HepG2 (cell line): ENCODE measurements at regions not wholly inside any gene's neighbourhood (a gene's known extent, or its start where the extent isn't known, plus 50 kb on each side); places are given as distances from the start of the nearest gene placed in this dataset.

Source experiments
- ATAC-seq: fragments of 200-7000 bp; cut with Tn5 transposase; 3 replicates; pipeline ENCODE4 v1.9.1; 2020; ENCODE audit warnings: mild to moderate bottlenecking, moderate library complexity
- BruUV-seq: library from RNA; stranded (reverse); fragments of 400-500 nt; replicated peaks from 2 replicates; lab custom pipeline; 2021; lab: Mats Ljungman, UMichigan
- CTCF ChIA-PET: fragments of 300-600 bp; formaldehyde crosslinking; extraction: SDS; loops from one replicate; lab custom pipeline; 2021; ENCODE audit warnings: low total read pairs, inconsistent platforms, low intra/inter-chr PET ratio; lab: Yijun Ruan, JAX
- POLR2A ChIA-PET: fragments of 350-600 bp; sonication (Branson Sonifier 250); formaldehyde crosslinking; loops from one replicate; lab custom pipeline; 2020; ENCODE audit warnings: antibody characterized with exemption, inconsistent platforms; lab: Yijun Ruan, JAX
- DNase-seq: peaks from one replicate; pipeline ENCODE4 v3.0.0-alpha.2; 2015; ENCODE audit warnings: low spot score
- FAIRE-seq: peaks from 3 replicates; lab custom pipeline; 2011; peaks lifted over from hg19 to GRCh38; lab: Jason Lieb, UNC
- H2AFZ ChIP-seq: one replicate; pipeline ENCODE4 v1.6.1; 2011; ENCODE audit warnings: low read length, inconsistent platforms
- H3K27ac ChIP-seq: fragments of 300-600 bp; 3 replicates; pipeline ENCODE4 v1.8.0; 2011; ENCODE audit warnings: mixed run types, mild to moderate bottlenecking, mixed read lengths, low read length, inconsistent platforms; ENCODE audit not compliant: insufficient read depth; ENCODE audit errors: extremely low read length
- H3K27me3 ChIP-seq, 2 experiments: fragments of 200-600 bp in 1 of 2; 2 replicates in 1 of 2; 3 replicates in 1 of 2; pipeline versions ENCODE4 v1.6.0 to v1.8.0; 2011; ENCODE audit warnings: low read length in 2 of 2, mild to moderate bottlenecking in 2 of 2, moderate library complexity in 2 of 2, inconsistent platforms in 1 of 2; ENCODE audit not compliant: insufficient read depth in 2 of 2, control insufficient read depth in 1 of 2
- H3K36me3 ChIP-seq, 2 experiments: fragments of 200-600 bp in 1 of 2; replicated peaks in 1 of 2; 2 replicates in 1 of 2; 3 replicates in 1 of 2; pipeline versions ENCODE4 v1.5.1 to v1.8.0; 2011; ENCODE audit warnings: low read length in 2 of 2, inconsistent platforms in 1 of 2; ENCODE audit not compliant: insufficient read depth in 2 of 2, control insufficient read depth in 1 of 2
- H3K4me1 ChIP-seq: 2 replicates; pipeline ENCODE4 v1.5.1; 2012; ENCODE audit warnings: low read length, inconsistent platforms; ENCODE audit not compliant: insufficient read depth
- H3K4me2 ChIP-seq: 2 replicates; pipeline ENCODE4 v1.6.0; 2011; ENCODE audit warnings: low read depth, low read length, inconsistent platforms
- H3K4me3 ChIP-seq, 3 experiments: fragments of 200-600 bp in 1 of 3; sonication (generic), shearing (Covaris generic) in 1 of 3; replicated peaks in 1 of 3; 2 replicates each; pipeline ENCODE4 v1.5.1; 2011 to 2016; ENCODE audit warnings: low read length in 3 of 3, inconsistent platforms in 2 of 3, low read depth in 2 of 3, mild to moderate bottlenecking in 2 of 3, control low read depth in 1 of 3, mixed read lengths in 1 of 3; ENCODE audit not compliant: insufficient read depth in 1 of 3
- H3K79me2 ChIP-seq: one replicate; pipeline ENCODE4 v1.6.1; 2011; ENCODE audit warnings: low read length, inconsistent platforms; ENCODE audit not compliant: insufficient read depth
- H3K9ac ChIP-seq: 2 replicates; pipeline ENCODE4 v1.6.0; 2011; ENCODE audit warnings: mild to moderate bottlenecking, low read depth, low read length, inconsistent platforms; ENCODE audit not compliant: insufficient read depth
- H3K9me3 ChIP-seq: 2 replicates; pipeline ENCODE4 v1.5.1; 2012; ENCODE audit warnings: mild to moderate bottlenecking, low read length
- H4K20me1 ChIP-seq: 2 replicates; pipeline ENCODE4 v1.6.0; 2011; ENCODE audit warnings: inconsistent platforms, mild to moderate bottlenecking, low read length, moderate library complexity; ENCODE audit not compliant: insufficient read depth
- AHR ChIP-seq: IDR thresholded peaks from 2 replicates; pipeline ENCODE4 v1.6.1; 2018; ENCODE audit warnings: missing genetic modification reagents, missing compliant biosample characterization
- BRD4 ChIP-seq: sonication (generic); formaldehyde crosslinking; IDR thresholded peaks from 2 replicates; pipeline ENCODE4 v1.4.0; 2020; ENCODE audit warnings: missing genetic modification reagents
- CC2D1A ChIP-seq: sonication (generic); formaldehyde crosslinking; IDR thresholded peaks from 2 replicates; pipeline ENCODE4 v1.8.1; 2023; ENCODE audit warnings: mild to moderate bottlenecking, missing genetic modification reagents
- CHD2 ChIP-seq: IDR thresholded peaks from 2 replicates; pipeline ENCODE4 v1.6.1; 2011; ENCODE audit warnings: low read depth, low read length, improper control_type of control experiment
- E2F5 ChIP-seq: sonication (generic); formaldehyde crosslinking; conservative IDR thresholded peaks from 2 replicates; pipeline ENCODE4 v1.4.0; 2020; ENCODE audit warnings: missing genetic modification reagents
- HNF4A ChIP-seq: sonication (generic); formaldehyde crosslinking; IDR thresholded peaks from 2 replicates; pipeline ENCODE4 v1.4.0; 2020; ENCODE audit warnings: missing genetic modification reagents
- NR0B2 ChIP-seq: sonication (generic); formaldehyde crosslinking; IDR thresholded peaks from 2 replicates; pipeline ENCODE4 v1.4.0; 2020; ENCODE audit warnings: mild to moderate bottlenecking, missing genetic modification reagents
- PCBP2 ChIP-seq: fragments of 200-400 bp; formaldehyde crosslinking; optimal IDR thresholded peaks from 2 replicates; pipeline ENCODE3; 2018; ENCODE audit warnings: low read length, low read depth; ENCODE audit not compliant: poor library complexity, severe bottlenecking
- PHB2 ChIP-seq: fragments of 450-650 bp; IDR thresholded peaks from 2 replicates; pipeline ENCODE4 v1.6.1; 2018; ENCODE audit not compliant: partially characterized antibody
- RBM22 ChIP-seq: fragments of 200-400 bp; formaldehyde crosslinking; optimal IDR thresholded peaks from 2 replicates; pipeline ENCODE3; 2017; ENCODE audit warnings: mild to moderate bottlenecking, low read length, moderate library complexity
- REXO4 ChIP-seq: sonication (generic); formaldehyde crosslinking; IDR thresholded peaks from 2 replicates; pipeline ENCODE4 v1.8.0; 2022; ENCODE audit warnings: missing genetic modification reagents, mild to moderate bottlenecking, borderline replicate concordance
- RFX1 ChIP-seq: fragments of 450-650 bp; IDR thresholded peaks from 2 replicates; pipeline ENCODE4 v1.6.1; 2017
- SMAD1 ChIP-seq: sonication (generic); formaldehyde crosslinking; IDR thresholded peaks from 2 replicates; pipeline ENCODE4 v1.4.0; 2020; ENCODE audit warnings: missing genetic modification reagents, low read depth, mild to moderate bottlenecking, borderline replicate concordance
- ZBTB1 ChIP-seq: sonication (generic); formaldehyde crosslinking; IDR thresholded peaks from 2 replicates; pipeline ENCODE4 v1.4.0; 2020; ENCODE audit warnings: missing genetic modification reagents, borderline replicate concordance
- ZBTB8A ChIP-seq: sonication (generic); formaldehyde crosslinking; IDR thresholded peaks from 2 replicates; pipeline ENCODE4 v1.4.0; 2020; ENCODE audit warnings: mild to moderate bottlenecking, low read depth, missing genetic modification reagents, borderline replicate concordance
- ZNF264 ChIP-seq: sonication (generic); formaldehyde crosslinking; IDR thresholded peaks from 2 replicates; pipeline ENCODE4 v1.4.0; 2020; ENCODE audit warnings: missing genetic modification reagents
- ZNF333 ChIP-seq: sonication (generic); formaldehyde crosslinking; IDR thresholded peaks from 2 replicates; pipeline ENCODE4 v1.4.0; 2020; ENCODE audit warnings: mild to moderate bottlenecking, missing genetic modification reagents, borderline replicate concordance
- ZNF503 ChIP-seq: sonication (generic); formaldehyde crosslinking; IDR thresholded peaks from 2 replicates; pipeline ENCODE4 v1.4.0; 2020; ENCODE audit warnings: missing genetic modification reagents
- ZNF605 ChIP-seq: sonication (generic); formaldehyde crosslinking; IDR thresholded peaks from 2 replicates; pipeline ENCODE4 v1.8.0; 2022; ENCODE audit warnings: mild to moderate bottlenecking, missing genetic modification reagents
- ZNF674 ChIP-seq: sonication (generic); formaldehyde crosslinking; IDR thresholded peaks from 2 replicates; pipeline ENCODE4 v1.5.0; 2020; ENCODE audit warnings: low read depth, mild to moderate bottlenecking, missing genetic modification reagents
- ZNF703 ChIP-seq: sonication (generic); formaldehyde crosslinking; IDR thresholded peaks from 2 replicates; pipeline ENCODE4 v1.5.1; 2020; ENCODE audit warnings: missing genetic modification reagents, mild to moderate bottlenecking, moderate library complexity, borderline replicate concordance
- WGBS: methylation state at CpG from one replicate; pipeline ENCODE4 v1.1.6; 2017; ENCODE audit warnings: low lambda C conversion rate; 5-methylcytosine and 5-hydroxymethylcytosine counted together
- in situ Hi-C: cut with HindIII; loops from 2 replicates; pipeline ENCODE4 v1.10.0; 2017; ENCODE audit warnings: low pct_unique_long_range_greater_than_20kb; ENCODE audit not compliant: extremely low pct_ligation_motif_present
- intact Hi-C: fragments of 100-400 bp; cut with micrococcal nuclease; formaldehyde crosslinking; loops from one replicate; pipeline ENCODE4 v1.10.0; 2022; ENCODE audit not compliant: unreplicated experiment
- TF ChIP-seq, protein P1 (sequence below), 2 experiments: fragments of 450-650 bp in 1 of 2; sonication (generic) in 1 of 2; formaldehyde crosslinking; IDR thresholded peaks; 2 replicates each; pipeline versions ENCODE4 v1.5.0 to v1.8.0; 2020 to 2022; ENCODE audit warnings: mild to moderate bottlenecking in 1 of 2, missing genetic modification reagents in 1 of 2

DNA sequence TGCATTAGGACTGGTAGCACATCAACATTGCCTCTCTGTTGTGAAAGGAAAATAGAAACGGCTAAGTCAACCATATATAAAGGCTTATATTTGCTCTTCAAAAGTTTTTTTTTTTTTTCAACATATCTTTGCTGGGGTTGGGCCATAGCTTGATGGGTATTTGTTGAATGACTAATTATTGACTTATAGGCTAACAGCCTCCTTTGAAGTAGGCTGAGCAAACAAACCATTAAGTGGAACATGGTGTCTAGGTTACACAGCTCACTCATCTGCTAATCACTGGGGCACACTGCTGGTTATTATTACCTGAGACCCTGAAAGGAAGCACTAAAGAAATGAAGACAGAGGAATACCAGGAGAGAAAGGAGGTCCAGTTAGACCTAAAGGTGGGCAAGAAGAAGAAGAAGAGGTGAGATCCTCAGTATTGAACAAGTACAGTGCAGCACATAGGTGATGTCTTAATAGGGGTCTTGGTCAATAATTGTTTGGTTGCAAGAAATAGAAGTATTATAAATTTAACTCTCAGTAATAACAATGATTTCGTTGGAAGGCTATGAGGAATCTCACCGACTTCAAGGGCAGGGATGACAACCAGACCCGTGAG is 139.4 kb downstream of the RPLP1 start:
- no peak overlapping the region for H3K4me3 ChIP-seq
- no peak overlapping the region for H3K27ac ChIP-seq
- in situ Hi-C loops: loop anchor here (25.0 kb wide), 1 partner anchor 545 kb away; no protein-coding TSS in a partner anchor
- H3K9me3 ChIP-seq: no peaks in the 10 kb centered on the region
- 0% methylated on average over 4 of the region's 4 CpGs for WGBS
- FAIRE-seq (peak; percentile 75), DNase-seq (peak; percentile 97), ATAC-seq (peak; percentile 64)
- no peak overlapping the region for H3K4me2 ChIP-seq
- CTCF ChIA-PET: interaction anchor here (0.6 to 0.7 kb wide), 2 partner anchors 13 to 130 kb away, joined by 3 read pairs; no protein-coding TSS in a partner anchor
- H3K27me3 ChIP-seq: peaks cover 21 to 79% of the 10 kb centered on the region in 2 experiments; a peak in 4 of 5 replicates
- H2AFZ ChIP-seq: no peak overlapping the region
- H4K20me1 ChIP-seq: peaks cover 92% of the 10 kb centered on the region
- peaks cover 36% of the 10 kb centered on the region for H3K4me1 ChIP-seq
- no peaks in the 10 kb centered on the region for H3K36me3 ChIP-seq
- intact Hi-C loops: loop anchor here (5.0 kb wide), 2 partner anchors 130 to 505 kb away; partner anchors contain the start of gene TLE3
- POLR2A ChIA-PET: interaction anchor here (0.7 to 1.7 kb wide), 3 partner anchors 11 to 130 kb away, joined by 3 to 6 read pairs (median 4); no protein-coding TSS in a partner anchor
- H3K79me2 ChIP-seq: no peaks in the 10 kb centered on the region
- H3K9ac ChIP-seq: no peak overlapping the region
- BruUV-seq: no TSS peak
- no peak for TF ChIP-seq ZBTB8A (CRISPR knock-in tag)
- TF ChIP-seq CC2D1A (CRISPR knock-in tag): no peak
- no peak for TF ChIP-seq RBM22
- TF ChIP-seq REXO4 (CRISPR knock-in tag): no peak
- no peak for TF ChIP-seq PCBP2
- TF ChIP-seq E2F5: no peak
- TF ChIP-seq PHB2: no peak
- no peak for TF ChIP-seq RFX1
- no peak for TF ChIP-seq ZNF674
- no peak for TF ChIP-seq AHR (CRISPR knock-in tag)
- no peak for TF ChIP-seq NR0B2 (CRISPR knock-in tag)
- TF ChIP-seq, protein P1, sequence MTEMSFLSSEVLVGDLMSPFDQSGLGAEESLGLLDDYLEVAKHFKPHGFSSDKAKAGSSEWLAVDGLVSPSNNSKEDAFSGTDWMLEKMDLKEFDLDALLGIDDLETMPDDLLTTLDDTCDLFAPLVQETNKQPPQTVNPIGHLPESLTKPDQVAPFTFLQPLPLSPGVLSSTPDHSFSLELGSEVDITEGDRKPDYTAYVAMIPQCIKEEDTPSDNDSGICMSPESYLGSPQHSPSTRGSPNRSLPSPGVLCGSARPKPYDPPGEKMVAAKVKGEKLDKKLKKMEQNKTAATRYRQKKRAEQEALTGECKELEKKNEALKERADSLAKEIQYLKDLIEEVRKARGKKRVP (CRISPR knock-in tag; IDR thresholded peaks at IDR 0.05): peak in 1 of 2 experiments; percentile 82; a peak in 2 of 4 replicates
- no peak for TF ChIP-seq SMAD1 (CRISPR knock-in tag)
- TF ChIP-seq ZNF264: no peak
- TF ChIP-seq ZNF503 (CRISPR knock-in tag): peak; percentile 100
- TF ChIP-seq BRD4 (CRISPR knock-in tag): no peak
- TF ChIP-seq ZBTB1 (CRISPR knock-in tag): no peak
- peak; percentile 38; the same call in 1 of the 2 replicates for TF ChIP-seq HNF4A (CRISPR knock-in tag)
- peak; percentile 98 for TF ChIP-seq ZNF703 (CRISPR knock-in tag)
- TF ChIP-seq CHD2: no peak
- no peak for TF ChIP-seq ZNF605 (CRISPR knock-in tag)
- no peak for TF ChIP-seq ZNF333 (CRISPR knock-in tag)
